Fibroblast of lung (primary cell): ENCODE measurements at regions not wholly inside any gene's neighbourhood (a gene's known extent, or its start where the extent isn't known, plus 50 kb on each side); places are given as distances from the start of the nearest gene placed in this dataset.

Experiments
- DNase-seq, 2 donors: peaks; one replicate each; pipeline versions ENCODE4 v3.0.0 to v3.0.0-alpha.2; 2010; ENCODE audit warnings: low read depth in 2 of 2
- H2AFZ ChIP-seq: 2 replicates; pipeline ENCODE4 v1.5.1; 2012; ENCODE audit warnings: low read length, control low read depth, inconsistent platforms
- H3K27ac ChIP-seq: 2 replicates; pipeline ENCODE4 v1.5.1; 2011; ENCODE audit warnings: low read length, control low read depth; ENCODE audit not compliant: insufficient read depth
- H3K27me3 ChIP-seq: 2 replicates; pipeline ENCODE4 v1.5.1; 2011; ENCODE audit warnings: mild to moderate bottlenecking, low read length; ENCODE audit not compliant: control insufficient read depth, insufficient read depth
- H3K36me3 ChIP-seq: 2 replicates; pipeline ENCODE4 v1.5.1; 2011; ENCODE audit warnings: low read length; ENCODE audit not compliant: control insufficient read depth, insufficient read depth
- H3K4me1 ChIP-seq: 2 replicates; pipeline ENCODE4 v1.5.1; 2011; ENCODE audit warnings: low read length; ENCODE audit not compliant: control insufficient read depth, insufficient read depth; ENCODE audit errors: extremely low read depth
- H3K4me2 ChIP-seq: 2 replicates; pipeline ENCODE4 v1.5.1; 2011; ENCODE audit warnings: low read length, control low read depth; ENCODE audit not compliant: insufficient read depth; ENCODE audit errors: extremely low read depth
- H3K4me3 ChIP-seq, 4 experiments: fragments of 200-600 bp in 1 of 4; sonication (generic) in 1 of 4; replicated peaks in 1 of 4; 2 replicates each; pipeline ENCODE4 v1.5.1; 2011 to 2016; ENCODE audit warnings: low read length in 4 of 4, low read depth in 3 of 4, mild to moderate bottlenecking in 3 of 4, control low read depth in 2 of 4, inconsistent platforms in 1 of 4, mixed read lengths in 1 of 4; ENCODE audit not compliant: insufficient read depth in 1 of 4; ENCODE audit errors: control extremely low read depth in 1 of 4
- H3K79me2 ChIP-seq: 2 replicates; pipeline ENCODE4 v1.5.1; 2012; ENCODE audit warnings: mild to moderate bottlenecking, low read length, inconsistent platforms; ENCODE audit not compliant: control insufficient read depth, insufficient read depth
- H3K9ac ChIP-seq: 2 replicates; pipeline ENCODE4 v1.5.1; 2011; ENCODE audit warnings: mild to moderate bottlenecking, low read length, control low read depth; ENCODE audit not compliant: insufficient read depth
- H3K9me3 ChIP-seq: 2 replicates; pipeline ENCODE4 v1.5.1; 2012; ENCODE audit warnings: low read depth, low read length; ENCODE audit not compliant: control insufficient read depth, insufficient read depth
- H4K20me1 ChIP-seq: 2 replicates; pipeline ENCODE4 v1.5.1; 2011; ENCODE audit warnings: low read length; ENCODE audit not compliant: control insufficient read depth, insufficient read depth; ENCODE audit errors: extremely low read depth
- EZH2 ChIP-seq: IDR thresholded peaks from 2 replicates; pipeline ENCODE4 v1.5.1; 2012; ENCODE audit warnings: low read length, control low read depth, mild to moderate bottlenecking; ENCODE audit errors: missing control alignments
- TF ChIP-seq, protein P1 (sequence below), 2 donors: IDR thresholded peaks in 1 of 2; conservative IDR thresholded peaks in 1 of 2; 1 replicate in 1 of 2; 2 replicates in 1 of 2; pipeline ENCODE4 v1.5.1; 2011 to 2012; ENCODE audit warnings: low read length in 2 of 2, control low read depth in 1 of 2, inconsistent platforms in 1 of 2, low read depth in 1 of 2, mild to moderate bottlenecking in 1 of 2

DNA sequence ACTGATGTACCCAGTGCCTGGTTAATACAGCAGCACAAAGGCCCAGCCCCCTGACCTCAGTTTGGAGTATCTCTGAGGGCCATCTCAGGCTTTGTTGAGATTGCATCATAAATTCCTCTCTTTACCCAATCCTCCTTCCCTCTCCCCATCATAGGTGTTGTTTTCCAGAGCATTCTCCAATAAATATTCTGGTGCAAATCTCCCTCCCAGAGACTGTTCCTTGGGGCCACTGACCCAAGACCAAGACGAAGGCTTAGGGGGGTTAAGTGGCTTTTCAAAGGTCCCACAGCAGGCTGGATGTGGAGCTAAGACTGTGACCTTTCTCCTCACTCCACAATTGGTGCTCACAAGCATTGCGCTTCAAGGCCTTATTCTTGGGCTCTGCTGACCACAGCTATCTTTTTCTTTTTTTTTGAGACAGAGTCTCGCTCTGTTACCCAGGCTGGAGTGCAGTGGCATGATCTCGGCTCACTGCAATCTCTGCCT is 72.4 kb upstream of the ZMYND8 start:
- no peaks in the 10 kb centered on the region for H3K36me3 ChIP-seq
- no peak for DNase-seq
- no peaks in the 10 kb centered on the region for H3K79me2 ChIP-seq
- H3K27ac ChIP-seq = no peak overlapping the region
- H4K20me1 ChIP-seq = no peaks in the 10 kb centered on the region
- H2AFZ ChIP-seq = no peak overlapping the region
- H3K27me3 ChIP-seq = no peaks in the 10 kb centered on the region
- no peaks in the 10 kb centered on the region for H3K4me1 ChIP-seq
- no peak for TF ChIP-seq EZH2
- TF ChIP-seq, protein P1, sequence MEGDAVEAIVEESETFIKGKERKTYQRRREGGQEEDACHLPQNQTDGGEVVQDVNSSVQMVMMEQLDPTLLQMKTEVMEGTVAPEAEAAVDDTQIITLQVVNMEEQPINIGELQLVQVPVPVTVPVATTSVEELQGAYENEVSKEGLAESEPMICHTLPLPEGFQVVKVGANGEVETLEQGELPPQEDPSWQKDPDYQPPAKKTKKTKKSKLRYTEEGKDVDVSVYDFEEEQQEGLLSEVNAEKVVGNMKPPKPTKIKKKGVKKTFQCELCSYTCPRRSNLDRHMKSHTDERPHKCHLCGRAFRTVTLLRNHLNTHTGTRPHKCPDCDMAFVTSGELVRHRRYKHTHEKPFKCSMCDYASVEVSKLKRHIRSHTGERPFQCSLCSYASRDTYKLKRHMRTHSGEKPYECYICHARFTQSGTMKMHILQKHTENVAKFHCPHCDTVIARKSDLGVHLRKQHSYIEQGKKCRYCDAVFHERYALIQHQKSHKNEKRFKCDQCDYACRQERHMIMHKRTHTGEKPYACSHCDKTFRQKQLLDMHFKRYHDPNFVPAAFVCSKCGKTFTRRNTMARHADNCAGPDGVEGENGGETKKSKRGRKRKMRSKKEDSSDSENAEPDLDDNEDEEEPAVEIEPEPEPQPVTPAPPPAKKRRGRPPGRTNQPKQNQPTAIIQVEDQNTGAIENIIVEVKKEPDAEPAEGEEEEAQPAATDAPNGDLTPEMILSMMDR (conservative IDR thresholded peaks at IDR 0.05 in 1 of 2, IDR thresholded peaks at IDR 0.05 in 1 of 2; ENCODE audit: low read depth in 1 of 2, low read length in 2 of 2) = no peak
- no peak overlapping the region for H3K9ac ChIP-seq
- no peak overlapping the region for H3K4me2 ChIP-seq
- H3K4me3 ChIP-seq = no peak overlapping the region
- no peaks in the 10 kb centered on the region for H3K9me3 ChIP-seq

DNA sequence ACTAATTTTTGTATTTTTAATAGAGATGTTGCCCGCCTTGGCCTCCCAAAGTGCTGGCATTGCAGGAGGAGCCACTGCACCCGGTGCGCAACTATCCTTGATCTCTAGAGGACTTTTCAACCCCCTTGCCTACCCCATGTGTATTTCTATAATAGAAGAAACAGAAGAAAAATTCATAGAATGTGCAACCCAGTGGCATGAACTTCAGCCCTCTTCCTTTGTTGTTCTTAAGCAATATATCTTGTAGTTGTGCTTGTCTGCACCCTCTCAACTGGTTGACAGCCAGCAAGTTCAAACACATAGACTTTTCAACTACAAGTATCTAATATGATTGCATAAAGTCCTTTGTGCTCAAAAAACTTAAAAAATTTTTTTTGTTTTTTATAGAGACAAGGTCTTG is 72.3 kb upstream of the NCOA3 start:
- H3K4me1 ChIP-seq = no peaks in the 10 kb centered on the region
- H3K4me2 ChIP-seq = no peak overlapping the region
- H3K9me3 ChIP-seq = no peaks in the 10 kb centered on the region
- H3K36me3 ChIP-seq = no peaks in the 10 kb centered on the region
- H2AFZ ChIP-seq = no peak overlapping the region
- no peaks in the 10 kb centered on the region for H4K20me1 ChIP-seq
- TF ChIP-seq EZH2 = no peak
- TF ChIP-seq, protein P1 (conservative IDR thresholded peaks at IDR 0.05 in 1 of 2, IDR thresholded peaks at IDR 0.05 in 1 of 2; ENCODE audit: low read depth in 1 of 2, low read length in 2 of 2) = no peak
- H3K79me2 ChIP-seq = no peaks in the 10 kb centered on the region
- no peaks in the 10 kb centered on the region for H3K27me3 ChIP-seq
- no peak overlapping the region for H3K4me3 ChIP-seq
- no peak overlapping the region for H3K9ac ChIP-seq
- no peak for DNase-seq
- H3K27ac ChIP-seq = no peak overlapping the region

DNA sequence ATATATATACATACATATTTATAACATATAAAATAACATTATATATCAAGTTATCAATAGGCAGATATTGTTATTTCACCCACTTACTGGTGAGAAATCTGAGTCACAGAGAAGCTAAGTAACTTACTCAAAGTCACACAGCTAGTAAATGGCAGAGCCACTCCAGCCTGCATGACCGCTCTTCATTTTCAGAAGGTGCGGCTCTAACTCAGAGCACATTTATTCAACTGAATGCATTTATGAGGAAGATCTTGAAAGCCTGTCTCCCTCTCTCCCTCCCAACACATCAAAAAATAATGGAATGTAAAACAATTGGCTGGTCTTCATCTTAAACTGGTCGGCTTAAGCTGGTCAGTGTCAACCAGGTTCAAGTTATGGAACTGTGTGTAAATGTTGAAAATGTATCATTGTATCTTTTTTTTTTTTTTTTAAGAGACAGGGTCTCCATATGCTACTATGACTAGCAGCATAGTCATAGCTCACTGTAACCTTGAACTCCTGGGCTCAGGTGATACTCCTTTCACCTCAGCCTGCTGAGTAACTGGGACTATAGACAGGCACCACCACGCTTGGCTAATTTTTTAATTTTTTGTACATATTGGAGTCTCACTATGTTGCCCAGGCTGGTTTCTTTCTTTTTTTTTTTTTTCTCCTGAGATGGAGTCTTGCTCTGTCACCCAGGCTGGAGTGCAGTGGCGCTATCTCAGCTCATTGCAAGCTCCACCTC is 70.7 kb upstream of the NCOA3 start:
- Histone ChIP-seq H3K36me3 (no peaks in the 10 kb centered on the region), H3K79me2 (no peaks in the 10 kb centered on the region), H3K27me3 (no peaks in the 10 kb centered on the region), H2AFZ (no peak overlapping the region), H3K9me3 (no peaks in the 10 kb centered on the region), H3K4me3 (no peak overlapping the region), H3K9ac (no peak overlapping the region), H3K4me2 (no peak overlapping the region), H4K20me1 (no peaks in the 10 kb centered on the region), H3K4me1 (no peaks in the 10 kb centered on the region), H3K27ac (no peak overlapping the region)
- TF ChIP-seq, protein P1 (conservative IDR thresholded peaks at IDR 0.05 in 1 of 2, IDR thresholded peaks at IDR 0.05 in 1 of 2; ENCODE audit: low read depth in 1 of 2, low read length in 2 of 2) = no peak
- TF ChIP-seq EZH2 = no peak
- no peak for DNase-seq
